ENCODE measurements at regions not wholly inside any gene's neighbourhood (a gene's known extent, or its start where the extent isn't known, plus 50 kb on each side); places are given as distances from the start of the nearest gene placed in this dataset.
"Not testable (repeated sequence)": the region's sequence is repeated elsewhere in the genome, so short reads cannot be mapped to it uniquely, and the experiment has no call there.

DNA sequence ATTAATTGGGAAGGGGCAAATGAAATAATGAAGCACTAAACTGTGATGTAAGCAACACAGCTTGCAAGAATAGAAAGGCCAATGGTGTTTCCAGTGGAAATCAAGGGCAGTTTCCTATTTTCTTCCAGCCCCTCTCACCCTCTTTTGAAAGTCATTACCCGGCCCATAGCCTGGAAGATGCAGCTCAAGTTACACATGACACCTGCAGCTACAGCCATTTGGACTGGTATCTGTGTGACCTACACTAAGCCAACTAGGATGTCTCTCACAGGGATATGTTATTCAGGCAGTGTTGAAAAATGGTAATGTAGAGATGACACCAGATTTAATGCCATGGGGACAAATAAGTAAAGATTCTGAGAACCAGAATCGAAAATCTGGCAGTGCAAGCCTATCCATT, 439.4 kb upstream of the ZNF462 start:
- DNase-seq, result no peak

GRCh38 chr9:106432631-106433030, 430.3 kb upstream of the ZNF462 start:
- no peak for DNase-seq

GRCh38 chr9:106438928-106439327, 424.0 kb upstream of the ZNF462 start:
- peak; percentile 80 for DNase-seq

- no peak for DNase-seq
These were observed 421.7 kb upstream of the ZNF462 start for GRCh38 chr9:106441283-106441682.

GRCh38 chr9:106443520-106443919, 419.4 kb upstream of the ZNF462 start:
- no peak for DNase-seq

- DNase-seq, result no peak
These were observed 417.9 kb upstream of the ZNF462 start for GRCh38 chr9:106445107-106445506.

- DNase-seq, result no peak
These were observed 413.5 kb upstream of the ZNF462 start for GRCh38 chr9:106449336-106449927.

GRCh38 chr9:106450549-106450948, 412.4 kb upstream of the ZNF462 start:
- DNase-seq, result no peak

GRCh38 chr9:106451223-106451622, 411.7 kb upstream of the ZNF462 start:
- DNase-seq, result no peak

- no peak for DNase-seq
These were observed 406.4 kb upstream of the ZNF462 start for GRCh38 chr9:106456581-106456980.

DNA sequence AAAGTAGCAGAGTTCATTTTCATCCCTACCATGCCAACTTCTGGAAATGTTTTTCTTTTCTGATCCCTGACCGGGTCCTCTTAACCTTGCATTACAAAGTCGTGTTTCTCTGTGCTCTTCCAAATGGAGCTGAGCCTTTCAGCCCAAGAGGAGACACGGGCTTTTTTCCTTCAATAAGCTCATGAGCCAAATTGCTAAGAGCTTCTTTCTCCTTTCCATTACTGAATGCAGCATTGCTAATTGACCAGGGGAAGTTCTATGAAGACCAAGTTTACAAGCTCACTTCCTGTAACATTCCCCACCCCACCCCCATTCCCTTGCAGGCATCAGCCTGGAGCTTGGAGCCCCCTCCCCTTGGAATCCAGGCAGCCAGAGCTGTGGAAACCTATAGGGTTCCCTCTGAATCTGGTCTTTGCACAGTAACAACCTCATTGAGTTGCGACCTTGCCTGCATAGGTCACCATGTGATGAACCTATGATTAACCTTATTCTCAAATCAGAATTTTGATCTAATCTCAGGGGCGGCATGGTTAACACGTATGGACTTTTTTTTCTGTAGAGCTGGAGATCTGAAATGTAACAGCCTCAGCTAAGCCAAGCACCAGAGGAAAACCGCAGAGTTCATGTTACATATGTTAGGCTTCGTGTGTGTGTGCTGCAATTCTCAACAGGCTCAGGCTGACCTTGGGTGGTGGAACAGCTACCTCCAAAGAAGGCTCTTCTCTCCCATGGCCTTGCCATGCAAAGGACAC, 395.7 kb upstream of the ZNF462 start:
- DNase-seq, result no peak

- DNase-seq, result no peak
These were observed 395.2 kb upstream of the ZNF462 start for GRCh38 chr9:106467865-106468164.

GRCh38 chr9:106468431-106468830, 394.5 kb upstream of the ZNF462 start:
- DNase-seq, result no peak

DNA sequence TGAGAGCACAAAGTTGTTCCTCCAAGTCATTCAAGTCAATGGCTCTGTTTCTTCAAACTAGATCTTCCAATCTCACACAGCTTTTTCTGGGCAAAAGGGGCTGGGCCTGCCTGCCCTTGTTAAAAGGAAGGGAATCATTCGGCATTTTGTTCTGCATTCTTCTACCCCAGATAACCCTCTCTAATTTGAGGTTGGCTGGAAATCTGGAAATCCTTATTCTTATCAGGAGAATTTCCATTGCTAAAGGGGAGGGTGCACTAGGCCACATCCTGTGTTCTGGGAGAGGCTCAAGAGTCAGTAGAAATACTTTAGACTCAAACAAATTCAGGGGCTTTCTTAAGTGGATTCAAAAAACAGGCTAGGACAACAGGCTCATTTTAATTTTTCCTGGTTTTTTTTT, 384.7 kb upstream of the ZNF462 start:
- no peak for DNase-seq

DNA sequence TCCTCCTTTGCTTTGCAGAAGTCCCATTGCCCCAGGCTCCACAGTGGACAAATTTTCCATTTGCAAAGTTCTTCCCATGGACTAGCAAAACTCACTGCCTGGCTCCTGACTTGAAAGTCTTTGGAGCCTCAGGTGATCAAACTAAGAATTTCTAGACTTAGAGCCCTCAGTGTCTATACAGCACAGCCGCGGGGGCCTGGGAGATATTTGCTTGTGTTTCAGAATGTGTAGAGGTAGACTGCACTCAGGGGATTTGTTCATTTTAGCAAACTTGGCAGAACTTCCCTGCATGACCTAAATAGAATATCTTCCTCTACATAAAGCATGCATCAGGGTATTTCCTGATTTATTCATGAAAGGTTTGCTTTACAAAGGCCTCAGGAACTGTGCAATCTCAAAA, 384.2 kb upstream of the ZNF462 start:
- peak; percentile 33 for DNase-seq

GRCh38 chr9:106479679-106480078, 383.3 kb upstream of the ZNF462 start:
- no peak for DNase-seq

GRCh38 chr9:106481013-106481609, 381.9 kb upstream of the ZNF462 start:
- DNase-seq, result no peak

- peak; percentile 27 for DNase-seq
These were observed 380.2 kb upstream of the ZNF462 start for GRCh38 chr9:106482733-106483132.

- no peak for DNase-seq
These were observed 376.3 kb upstream of the ZNF462 start for GRCh38 chr9:106486685-106487084.

- DNase-seq, result no peak
These were observed 375.7 kb upstream of the ZNF462 start for GRCh38 chr9:106487266-106487665.

- not testable (repeated sequence) for DNase-seq
These were observed 370.8 kb upstream of the ZNF462 start for GRCh38 chr9:106492126-106492525.

DNA sequence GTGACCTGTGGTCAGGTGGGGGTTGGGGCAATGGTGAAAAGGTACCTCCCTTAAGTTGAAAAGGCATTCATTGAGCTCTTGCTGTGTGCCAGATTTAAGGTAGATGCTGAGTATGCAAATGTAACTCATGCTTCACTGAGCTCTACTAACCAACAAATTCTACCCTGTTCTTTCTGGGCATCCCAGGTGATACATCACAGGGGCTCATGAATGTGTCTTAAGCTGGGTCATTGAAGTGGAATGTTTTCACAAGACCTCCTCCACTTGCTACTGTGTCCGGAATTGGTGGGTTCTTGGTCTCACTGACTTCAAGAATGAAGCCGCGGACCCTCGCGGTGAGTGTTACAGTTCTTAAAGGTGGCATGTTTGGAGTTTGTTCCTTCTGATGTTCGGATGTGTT, 362.8 kb upstream of the ZNF462 start:
- DNase-seq, result no peak

DNA sequence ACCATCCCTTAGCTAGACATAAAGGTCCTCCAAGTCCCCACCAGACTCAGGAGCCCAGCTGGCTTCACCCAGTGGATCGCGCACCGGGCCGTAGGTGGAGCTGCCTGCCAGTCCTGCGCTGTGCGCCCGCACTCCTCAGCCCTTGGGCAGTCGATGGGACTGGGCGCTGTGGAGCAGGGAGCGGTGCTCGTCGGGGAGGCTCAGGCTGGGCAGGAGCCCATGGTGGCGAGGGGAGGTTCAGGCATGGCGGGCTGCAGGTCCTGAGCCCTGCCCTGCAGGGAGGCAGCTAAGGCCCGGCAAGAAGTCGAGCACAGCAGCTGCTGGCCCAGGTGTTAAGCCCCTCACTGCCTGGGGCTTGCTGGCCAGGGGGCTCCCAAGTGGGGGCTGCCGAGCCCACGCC, 361.8 kb upstream of the ZNF462 start:
- not testable (repeated sequence) for DNase-seq

GRCh38 chr9:106502930-106503329, 360.0 kb upstream of the ZNF462 start:
- no peak for DNase-seq

Measured in muscle of arm (tissue), 1 donor.